Mesenchymal stem cell (in vitro differentiated cells and primary cell): ENCODE measurements at regions not wholly inside any gene's neighbourhood (a gene's known extent, or its start where the extent isn't known, plus 50 kb on each side); places are given as distances from the start of the nearest gene placed in this dataset.

ENCODE experiments used
- DNase-seq: peaks from one replicate; pipeline ENCODE4 v3.0.0-alpha.2; 2013
- H2AFZ ChIP-seq: one replicate; pipeline ENCODE4 v1.6.1; 2013; ENCODE audit warnings: low read depth, mild to moderate bottlenecking, control low read depth, inconsistent platforms, low read length, moderate library complexity
- H2AK5ac ChIP-seq: 2 replicates; pipeline ENCODE4 v1.6.1; 2013; ENCODE audit warnings: low read length, moderate library complexity, mild to moderate bottlenecking, inconsistent platforms; ENCODE audit not compliant: severe bottlenecking
- H2BK120ac ChIP-seq: one replicate; pipeline ENCODE4 v1.6.1; 2013; ENCODE audit warnings: low read depth, mild to moderate bottlenecking, inconsistent platforms, low read length, moderate library complexity
- H2BK12ac ChIP-seq, 2 experiments: one replicate each; pipeline ENCODE4 v1.6.1; 2013; ENCODE audit warnings: inconsistent platforms in 2 of 2, low read length in 2 of 2, mild to moderate bottlenecking in 2 of 2, moderate library complexity in 2 of 2, control low read depth in 1 of 2
- H2BK15ac ChIP-seq: one replicate; pipeline ENCODE4 v1.6.1; 2013; ENCODE audit warnings: mild to moderate bottlenecking, low read depth, inconsistent platforms; ENCODE audit not compliant: poor library complexity, severe bottlenecking
- H2BK5ac ChIP-seq: 2 replicates; pipeline ENCODE4 v1.6.1; 2013; ENCODE audit warnings: low read depth, mild to moderate bottlenecking, low read length, control low read depth, inconsistent platforms; ENCODE audit not compliant: poor library complexity, severe bottlenecking
- H3K14ac ChIP-seq, 2 experiments: one replicate each; pipeline ENCODE4 v1.6.1; 2013; ENCODE audit warnings: inconsistent platforms in 2 of 2, low read length in 2 of 2, control low read depth in 1 of 2, mild to moderate bottlenecking in 1 of 2, moderate library complexity in 1 of 2
- H3K18ac ChIP-seq, 2 experiments: one replicate each; pipeline ENCODE4 v1.6.1; 2013; ENCODE audit warnings: inconsistent platforms in 2 of 2, low read length in 2 of 2, control low read depth in 1 of 2, low read depth in 1 of 2, mild to moderate bottlenecking in 1 of 2
- H3K23ac ChIP-seq, 2 experiments: one replicate each; pipeline ENCODE4 v1.6.1; 2013; ENCODE audit warnings: inconsistent platforms in 2 of 2, low read length in 2 of 2, mild to moderate bottlenecking in 2 of 2, moderate library complexity in 2 of 2, control low read depth in 1 of 2
- H3K27ac ChIP-seq: 2 replicates; pipeline ENCODE4 v1.5.1; 2013; ENCODE audit warnings: mild to moderate bottlenecking, moderate library complexity, low read length, control low read depth, inconsistent platforms; ENCODE audit not compliant: poor library complexity, severe bottlenecking
- H3K27me3 ChIP-seq, 2 experiments: 2 replicates each; pipeline versions ENCODE4 v1.6.1 to v1.7.0; 2013; ENCODE audit warnings: low read length in 2 of 2, mild to moderate bottlenecking in 2 of 2, moderate library complexity in 2 of 2, control low read depth in 1 of 2, inconsistent platforms in 1 of 2; ENCODE audit not compliant: control insufficient read depth in 1 of 2, insufficient read depth in 1 of 2
- H3K36me3 ChIP-seq, 2 experiments: 2 replicates each; pipeline versions ENCODE4 v1.6.1 to v1.7.0; 2013; ENCODE audit warnings: low read length in 2 of 2, control low read depth in 1 of 2, inconsistent platforms in 1 of 2, low read depth in 1 of 2, mild to moderate bottlenecking in 1 of 2; ENCODE audit not compliant: insufficient read depth in 2 of 2, control insufficient read depth in 1 of 2
- H3K4ac ChIP-seq, 2 experiments: one replicate each; pipeline ENCODE4 v1.6.1; 2013; ENCODE audit warnings: inconsistent platforms in 2 of 2, low read length in 2 of 2, mild to moderate bottlenecking in 2 of 2, moderate library complexity in 2 of 2, control low read depth in 1 of 2, low read depth in 1 of 2
- H3K4me1 ChIP-seq: 2 replicates; pipeline ENCODE4 v1.6.1; 2013; ENCODE audit warnings: low read depth, low read length, control low read depth; ENCODE audit not compliant: control insufficient read depth, insufficient read depth
- H3K4me2 ChIP-seq: 2 replicates; pipeline ENCODE4 v1.6.1; 2013; ENCODE audit warnings: low read length, mild to moderate bottlenecking, inconsistent platforms; ENCODE audit not compliant: poor library complexity, severe bottlenecking
- H3K4me3 ChIP-seq, 2 experiments: 2 replicates each; pipeline versions ENCODE4 v1.5.1 to v1.7.0; 2013; ENCODE audit warnings: low read length in 2 of 2, mild to moderate bottlenecking in 2 of 2, control low read depth in 1 of 2, low read depth in 1 of 2; ENCODE audit not compliant: insufficient read depth in 1 of 2
- H3K79me1 ChIP-seq: replicated peaks from 2 replicates; pipeline ENCODE4 v1.6.1; 2013; ENCODE audit warnings: mild to moderate bottlenecking, control low read depth, low read length, inconsistent platforms; ENCODE audit not compliant: poor library complexity, severe bottlenecking
- H3K9ac ChIP-seq: 2 replicates; pipeline ENCODE4 v1.7.0; 2013; ENCODE audit warnings: mild to moderate bottlenecking, low read length, moderate library complexity
- H3K9me3 ChIP-seq: 2 replicates; pipeline ENCODE4 v1.7.0; 2013; ENCODE audit warnings: mild to moderate bottlenecking, low read length; ENCODE audit not compliant: control insufficient read depth
- H4K8ac ChIP-seq: one replicate; pipeline ENCODE4 v1.6.1; 2013; ENCODE audit warnings: inconsistent platforms, mild to moderate bottlenecking, low read length, moderate library complexity
- H4K91ac ChIP-seq: one replicate; pipeline ENCODE4 v1.6.1; 2013; ENCODE audit warnings: mild to moderate bottlenecking, low read length, inconsistent platforms
- WGBS: methylation state at CpG from one replicate; pipeline ENCODE4 v1.1.7; 2013; ENCODE audit warnings: mixed read lengths; 5-methylcytosine and 5-hydroxymethylcytosine counted together

- Histone ChIP-seq H3K27ac (no peak overlapping the region), H3K79me1 (no peaks in the 10 kb centered on the region), H2AK5ac (no peak overlapping the region), H3K4me3 (no peak overlapping the region), H2BK12ac (no peak overlapping the region), H3K23ac (no peak overlapping the region), H3K14ac (no peak overlapping the region), H2BK5ac (no peak overlapping the region), H3K27me3 (no peaks in the 10 kb centered on the region), H3K36me3 (no peaks in the 10 kb centered on the region), H2BK15ac (no peak overlapping the region), H3K18ac (no peak overlapping the region), H2AFZ (no peak overlapping the region), H3K4ac (no peak overlapping the region), H2BK120ac (no peak overlapping the region), H3K9ac (no peak overlapping the region), H4K8ac (no peak overlapping the region), H3K4me2 (no peak overlapping the region), H4K91ac (no peak overlapping the region), H3K4me1 (no peaks in the 10 kb centered on the region), H3K9me3 (no peaks in the 10 kb centered on the region)
- no peak for DNase-seq
- 92% methylated on average over 4 of the region's 9 CpGs for WGBS
Observed at GRCh38 chr14:27384124-27384523, 786.3 kb upstream of the NOVA1 start.

GRCh38 chr14:27386391-27386790 is 788.6 kb upstream of the NOVA1 start:
- Histone ChIP-seq H2BK15ac (no peak overlapping the region), H2BK12ac (no peak overlapping the region), H2BK5ac (no peak overlapping the region), H2BK120ac (no peak overlapping the region), H3K9ac (no peak overlapping the region), H3K9me3 (no peaks in the 10 kb centered on the region), H3K4ac (no peak overlapping the region), H3K27ac (no peak overlapping the region), H3K36me3 (no peaks in the 10 kb centered on the region), H3K79me1 (no peaks in the 10 kb centered on the region), H3K14ac (no peak overlapping the region), H2AK5ac (no peak overlapping the region), H3K4me3 (no peak overlapping the region), H3K18ac (no peak overlapping the region), H2AFZ (no peak overlapping the region), H3K27me3 (no peaks in the 10 kb centered on the region), H3K4me1 (no peaks in the 10 kb centered on the region), H3K23ac (no peak overlapping the region), H4K8ac (no peak overlapping the region), H4K91ac (no peak overlapping the region), H3K4me2 (no peak overlapping the region)
- 87% methylated on average over 2 of the region's 3 CpGs for WGBS
- no peak for DNase-seq

GRCh38 chr14:27387463-27387862 is 789.6 kb upstream of the NOVA1 start:
- no peaks in the 10 kb centered on the region for H3K4me1 ChIP-seq
- H2BK15ac ChIP-seq, result no peak overlapping the region
- no peaks in the 10 kb centered on the region for H3K9me3 ChIP-seq
- no peak overlapping the region for H2BK5ac ChIP-seq
- H2BK120ac ChIP-seq, result no peak overlapping the region
- no peak overlapping the region for H4K91ac ChIP-seq
- no peak overlapping the region for H2AFZ ChIP-seq
- WGBS, result no CpG with 5 or more reads among the region's 1 CpG
- H3K4me2 ChIP-seq, result no peak overlapping the region
- H3K14ac ChIP-seq, result no peak overlapping the region
- no peak overlapping the region for H4K8ac ChIP-seq
- H3K18ac ChIP-seq, result no peak overlapping the region
- no peaks in the 10 kb centered on the region for H3K36me3 ChIP-seq
- H3K23ac ChIP-seq, result no peak overlapping the region
- no peak overlapping the region for H3K4me3 ChIP-seq
- H3K27me3 ChIP-seq, result no peaks in the 10 kb centered on the region
- no peak overlapping the region for H3K4ac ChIP-seq
- DNase-seq, result no peak
- no peak overlapping the region for H2AK5ac ChIP-seq
- H3K27ac ChIP-seq, result no peak overlapping the region
- H2BK12ac ChIP-seq, result no peak overlapping the region
- no peak overlapping the region for H3K9ac ChIP-seq
- H3K79me1 ChIP-seq, result no peaks in the 10 kb centered on the region

GRCh38 chr14:27389402-27389801 is 791.6 kb upstream of the NOVA1 start:
- no peak overlapping the region for H2AFZ ChIP-seq
- no peak overlapping the region for H2BK15ac ChIP-seq
- no peak overlapping the region for H3K4me3 ChIP-seq
- H3K23ac ChIP-seq, result no peak overlapping the region
- no peak overlapping the region for H4K91ac ChIP-seq
- H3K4ac ChIP-seq, result no peak overlapping the region
- H3K14ac ChIP-seq, result no peak overlapping the region
- DNase-seq, result no peak
- no peak overlapping the region for H3K9ac ChIP-seq
- 67% methylated on average over 1 of the region's 2 CpGs for WGBS
- H3K18ac ChIP-seq, result no peak overlapping the region
- no peak overlapping the region for H2BK120ac ChIP-seq
- H3K27ac ChIP-seq, result no peak overlapping the region
- H3K79me1 ChIP-seq, result no peaks in the 10 kb centered on the region
- no peak overlapping the region for H2AK5ac ChIP-seq
- no peaks in the 10 kb centered on the region for H3K4me1 ChIP-seq
- no peak overlapping the region for H4K8ac ChIP-seq
- H3K4me2 ChIP-seq, result no peak overlapping the region
- H3K9me3 ChIP-seq, result no peaks in the 10 kb centered on the region
- H3K36me3 ChIP-seq, result no peaks in the 10 kb centered on the region
- H2BK5ac ChIP-seq, result no peak overlapping the region
- no peak overlapping the region for H2BK12ac ChIP-seq
- H3K27me3 ChIP-seq, result no peaks in the 10 kb centered on the region
